ENCODE measurements at regions not wholly inside any gene's neighbourhood (a gene's known extent, or its start where the extent isn't known, plus 50 kb on each side); places are given as distances from the start of the nearest gene placed in this dataset.

DNA sequence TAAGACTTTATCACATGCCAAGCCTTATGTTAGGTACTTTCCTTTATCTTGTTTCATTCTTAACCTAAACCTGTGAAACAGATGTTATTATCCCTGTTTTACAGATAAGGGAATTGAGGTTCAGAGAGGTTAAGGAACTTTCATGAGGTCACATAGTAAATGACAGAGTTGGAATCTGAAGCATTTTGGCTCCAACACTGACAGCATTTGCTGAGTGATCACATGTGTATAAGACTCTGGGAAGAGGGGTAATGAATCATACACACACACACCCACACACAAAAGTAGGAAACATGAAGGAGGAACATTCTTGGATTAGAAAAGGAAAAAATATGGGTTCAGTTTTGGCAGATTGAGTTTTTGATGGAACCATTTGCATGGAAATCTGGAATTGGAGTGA lies 212.5 kb downstream of the GJA1 start:
- intact Hi-C loops (cut with micrococcal nuclease), result no loop called here
- CTCF ChIA-PET, result no interaction called here
- H3K9ac ChIP-seq (ENCODE audit: low read length), result no peak overlapping the region
- no peaks in the 10 kb centered on the region for H3F3A ChIP-seq (ENCODE audit: low read length, unreplicated experiment)
- POLR2A ChIA-PET (ENCODE audit: unreplicated experiment), result no interaction called here
- no peaks in the 10 kb centered on the region for H3K36me3 ChIP-seq (ENCODE audit: low read depth, low read length)
- H3K27ac ChIP-seq (ENCODE audit: low read length), result no peak overlapping the region
- no peaks in the 10 kb centered on the region for H3K27me3 ChIP-seq (ENCODE audit: low read length)
- H3K4me1 ChIP-seq (ENCODE audit: insufficient read depth, low read length), result peaks cover 13% of the 10 kb centered on the region
- TF ChIP-seq EZH2 (IDR thresholded peaks at IDR 0.05; ENCODE audit: low read length, unreplicated experiment), result no peak
- TF ChIP-seq, protein P1, sequence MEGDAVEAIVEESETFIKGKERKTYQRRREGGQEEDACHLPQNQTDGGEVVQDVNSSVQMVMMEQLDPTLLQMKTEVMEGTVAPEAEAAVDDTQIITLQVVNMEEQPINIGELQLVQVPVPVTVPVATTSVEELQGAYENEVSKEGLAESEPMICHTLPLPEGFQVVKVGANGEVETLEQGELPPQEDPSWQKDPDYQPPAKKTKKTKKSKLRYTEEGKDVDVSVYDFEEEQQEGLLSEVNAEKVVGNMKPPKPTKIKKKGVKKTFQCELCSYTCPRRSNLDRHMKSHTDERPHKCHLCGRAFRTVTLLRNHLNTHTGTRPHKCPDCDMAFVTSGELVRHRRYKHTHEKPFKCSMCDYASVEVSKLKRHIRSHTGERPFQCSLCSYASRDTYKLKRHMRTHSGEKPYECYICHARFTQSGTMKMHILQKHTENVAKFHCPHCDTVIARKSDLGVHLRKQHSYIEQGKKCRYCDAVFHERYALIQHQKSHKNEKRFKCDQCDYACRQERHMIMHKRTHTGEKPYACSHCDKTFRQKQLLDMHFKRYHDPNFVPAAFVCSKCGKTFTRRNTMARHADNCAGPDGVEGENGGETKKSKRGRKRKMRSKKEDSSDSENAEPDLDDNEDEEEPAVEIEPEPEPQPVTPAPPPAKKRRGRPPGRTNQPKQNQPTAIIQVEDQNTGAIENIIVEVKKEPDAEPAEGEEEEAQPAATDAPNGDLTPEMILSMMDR (conservative IDR thresholded peaks at IDR 0.05; ENCODE audit: low read depth, low read length), result no peak
- no peak for TF ChIP-seq EZH2phosphoT487 (IDR thresholded peaks at IDR 0.05; ENCODE audit: borderline replicate concordance, low read length)
- no peaks in the 10 kb centered on the region for H4K20me1 ChIP-seq (ENCODE audit: low read length)
- ATAC-seq (no peak), DNase-seq (no peak)
- no TSS peak for BruUV-seq (replicated peaks)
- no peak overlapping the region for H3K4me2 ChIP-seq (ENCODE audit: low read length)
- no peak overlapping the region for H2AFZ ChIP-seq (ENCODE audit: low read length)
- no peaks in the 10 kb centered on the region for H3K9me3 ChIP-seq (ENCODE audit: low read length)
- no peaks in the 10 kb centered on the region for H3K79me2 ChIP-seq (ENCODE audit: low read length)
- H3K4me3 ChIP-seq (ENCODE audit: low read length), result no peak overlapping the region
- H3K9me2 ChIP-seq (replicated peaks; ENCODE audit: low read length), result no peaks in the 10 kb centered on the region

DNA sequence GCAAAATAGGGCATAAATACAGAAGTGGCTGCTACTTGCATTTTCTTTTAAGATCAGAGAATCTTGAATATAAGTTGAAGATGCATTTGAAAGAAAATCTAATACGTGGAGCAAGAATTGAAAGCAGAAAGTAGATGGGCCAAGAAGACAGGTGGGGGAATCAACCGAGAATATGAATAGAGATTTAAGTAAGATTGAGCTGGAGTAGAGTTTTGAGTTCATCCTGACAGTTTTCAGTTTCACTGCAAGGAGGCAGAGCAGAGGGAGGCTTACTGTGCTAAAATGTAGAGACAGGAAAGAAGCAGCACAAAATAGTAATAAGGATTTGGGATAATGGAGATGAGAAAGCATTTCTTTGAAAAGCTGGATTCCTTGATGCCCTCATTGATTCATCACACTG lies 214.5 kb downstream of the GJA1 start:
- BruUV-seq (replicated peaks), result no TSS peak
- H3K9me3 ChIP-seq (ENCODE audit: low read length), result no peaks in the 10 kb centered on the region
- no peaks in the 10 kb centered on the region for H3K27me3 ChIP-seq (ENCODE audit: low read length)
- ChIA-PET POLR2A (ENCODE audit: unreplicated experiment) (no interaction called here), CTCF (no interaction called here)
- H3K36me3 ChIP-seq (ENCODE audit: low read depth, low read length), result no peaks in the 10 kb centered on the region
- no peak overlapping the region for H3K27ac ChIP-seq (ENCODE audit: low read length)
- no peak overlapping the region for H3K9ac ChIP-seq (ENCODE audit: low read length)
- intact Hi-C loops (cut with micrococcal nuclease), result no loop called here
- peaks cover 22% of the 10 kb centered on the region for H3K4me1 ChIP-seq (ENCODE audit: insufficient read depth, low read length)
- H3K79me2 ChIP-seq (ENCODE audit: low read length), result no peaks in the 10 kb centered on the region
- no peak overlapping the region for H3K4me2 ChIP-seq (ENCODE audit: low read length)
- no peaks in the 10 kb centered on the region for H3K9me2 ChIP-seq (replicated peaks; ENCODE audit: low read length)
- H4K20me1 ChIP-seq (ENCODE audit: low read length), result no peaks in the 10 kb centered on the region
- ATAC-seq, result no peak
- H3K4me3 ChIP-seq (ENCODE audit: low read length), result no peak overlapping the region
- TF ChIP-seq, protein P1 (conservative IDR thresholded peaks at IDR 0.05; ENCODE audit: low read depth, low read length), result no peak
- TF ChIP-seq EZH2 (IDR thresholded peaks at IDR 0.05; ENCODE audit: low read length, unreplicated experiment) (no peak), EZH2phosphoT487 (IDR thresholded peaks at IDR 0.05; ENCODE audit: borderline replicate concordance, low read length) (no peak)
- DNase-seq, result no peak
- no peaks in the 10 kb centered on the region for H3F3A ChIP-seq (ENCODE audit: low read length, unreplicated experiment)
- H2AFZ ChIP-seq (ENCODE audit: low read length), result no peak overlapping the region

DNA sequence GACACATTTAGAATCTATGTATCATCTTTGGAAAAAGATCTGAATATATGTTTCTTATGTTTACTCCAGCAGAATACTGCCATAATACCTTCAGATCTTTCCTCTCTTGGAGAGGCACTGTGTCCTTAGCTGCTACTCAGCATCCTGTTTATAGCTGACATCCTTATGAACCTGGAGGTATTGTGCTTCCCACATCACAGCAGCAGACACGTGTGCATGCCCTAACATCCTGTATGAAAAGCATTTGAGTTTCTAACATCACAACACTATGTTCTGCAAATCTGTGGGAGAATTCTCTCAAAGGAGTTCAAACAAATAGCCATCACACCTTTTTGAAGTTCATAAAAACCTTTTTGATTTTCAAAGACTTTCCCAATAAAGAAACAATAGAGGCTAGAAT lies 216.0 kb downstream of the GJA1 start:
- no peak overlapping the region for H3K4me2 ChIP-seq (ENCODE audit: low read length)
- intact Hi-C loops (cut with micrococcal nuclease), result no loop called here
- H3F3A ChIP-seq (ENCODE audit: low read length, unreplicated experiment), result no peaks in the 10 kb centered on the region
- CTCF ChIA-PET, result no interaction called here
- POLR2A ChIA-PET (ENCODE audit: unreplicated experiment), result no interaction called here
- DNase-seq, result no peak
- no peaks in the 10 kb centered on the region for H3K9me2 ChIP-seq (replicated peaks; ENCODE audit: low read length)
- no peaks in the 10 kb centered on the region for H3K79me2 ChIP-seq (ENCODE audit: low read length)
- H3K36me3 ChIP-seq (ENCODE audit: low read depth, low read length), result no peaks in the 10 kb centered on the region
- no TSS peak for BruUV-seq (replicated peaks)
- H3K27ac ChIP-seq (ENCODE audit: low read length), result no peak overlapping the region
- TF ChIP-seq EZH2 (IDR thresholded peaks at IDR 0.05; ENCODE audit: low read length, unreplicated experiment) (no peak), EZH2phosphoT487 (IDR thresholded peaks at IDR 0.05; ENCODE audit: borderline replicate concordance, low read length) (no peak)
- TF ChIP-seq, protein P1 (conservative IDR thresholded peaks at IDR 0.05; ENCODE audit: low read depth, low read length), result no peak
- peaks cover 22% of the 10 kb centered on the region for H3K4me1 ChIP-seq (ENCODE audit: insufficient read depth, low read length)
- no peaks in the 10 kb centered on the region for H3K27me3 ChIP-seq (ENCODE audit: low read length)
- no peak overlapping the region for H3K9ac ChIP-seq (ENCODE audit: low read length)
- no peaks in the 10 kb centered on the region for H3K9me3 ChIP-seq (ENCODE audit: low read length)
- no peak overlapping the region for H2AFZ ChIP-seq (ENCODE audit: low read length)
- no peak for ATAC-seq
- no peak overlapping the region for H3K4me3 ChIP-seq (ENCODE audit: low read length)
- H4K20me1 ChIP-seq (ENCODE audit: low read length), result no peaks in the 10 kb centered on the region

All from PC-3 (cell line).